ENCODE measurements at regions not wholly inside any gene's neighbourhood (a gene's known extent, or its start where the extent isn't known, plus 50 kb on each side); places are given as distances from the start of the nearest gene placed in this dataset.

DNA sequence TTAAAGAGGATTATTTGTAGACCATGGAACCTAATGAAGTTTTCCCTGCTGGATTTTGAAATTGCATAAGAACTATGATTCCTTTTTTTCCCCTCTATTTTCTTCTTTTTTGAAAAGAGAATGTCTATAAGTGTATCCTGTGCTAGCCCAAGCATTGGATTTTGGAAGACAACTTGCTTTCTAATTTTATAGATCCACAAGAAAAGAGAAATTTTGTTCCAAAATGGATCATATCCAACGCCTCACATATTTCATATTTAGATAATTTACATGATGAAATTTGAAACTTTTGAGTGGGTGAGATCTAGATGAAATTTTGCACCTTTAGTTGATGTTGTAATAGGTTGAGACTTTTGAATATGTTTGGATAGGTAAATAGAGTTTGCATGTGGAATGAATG, 978.7 kb downstream of the MRPL39 start:
- TF ChIP-seq, protein P1, sequence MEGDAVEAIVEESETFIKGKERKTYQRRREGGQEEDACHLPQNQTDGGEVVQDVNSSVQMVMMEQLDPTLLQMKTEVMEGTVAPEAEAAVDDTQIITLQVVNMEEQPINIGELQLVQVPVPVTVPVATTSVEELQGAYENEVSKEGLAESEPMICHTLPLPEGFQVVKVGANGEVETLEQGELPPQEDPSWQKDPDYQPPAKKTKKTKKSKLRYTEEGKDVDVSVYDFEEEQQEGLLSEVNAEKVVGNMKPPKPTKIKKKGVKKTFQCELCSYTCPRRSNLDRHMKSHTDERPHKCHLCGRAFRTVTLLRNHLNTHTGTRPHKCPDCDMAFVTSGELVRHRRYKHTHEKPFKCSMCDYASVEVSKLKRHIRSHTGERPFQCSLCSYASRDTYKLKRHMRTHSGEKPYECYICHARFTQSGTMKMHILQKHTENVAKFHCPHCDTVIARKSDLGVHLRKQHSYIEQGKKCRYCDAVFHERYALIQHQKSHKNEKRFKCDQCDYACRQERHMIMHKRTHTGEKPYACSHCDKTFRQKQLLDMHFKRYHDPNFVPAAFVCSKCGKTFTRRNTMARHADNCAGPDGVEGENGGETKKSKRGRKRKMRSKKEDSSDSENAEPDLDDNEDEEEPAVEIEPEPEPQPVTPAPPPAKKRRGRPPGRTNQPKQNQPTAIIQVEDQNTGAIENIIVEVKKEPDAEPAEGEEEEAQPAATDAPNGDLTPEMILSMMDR (IDR thresholded peaks at IDR 0.05), result no peak
- no peak for TF ChIP-seq EZH2 (IDR thresholded peaks at IDR 0.05; ENCODE audit: borderline replicate concordance, insufficient read depth, low read depth, low read length, poor library complexity, severe bottlenecking)

All from B cell (primary cell).